ENCODE measurements at regions not wholly inside any gene's neighbourhood (a gene's known extent, or its start where the extent isn't known, plus 50 kb on each side); places are given as distances from the start of the nearest gene placed in this dataset.
A peak's percentile ranks its signal among the peaks of the same experiment; 100 is the strongest.

- Histone ChIP-seq H3K27me3 (no peaks in the 10 kb centered on the region), H3K4me1 (ENCODE audit: low read depth) (peaks cover 6% of the 10 kb centered on the region), H3K9me3 (ENCODE audit: low read depth) (no peaks in the 10 kb centered on the region), H3K36me3 (no peaks in the 10 kb centered on the region), H3K27ac (no peak overlapping the region), H3K4me3 (no peak overlapping the region)
- DNase-seq (ENCODE audit: low read depth in 1 of 2, low spot score in 1 of 2), result no peak
- TF ChIP-seq CTCF (IDR thresholded peaks at IDR 0.05; ENCODE audit: low read depth, low read length), result no peak
These were observed 159.2 kb downstream of the SNX18 start for GRCh38 chr5:54676481-54677340.

GRCh38 chr5:54673523-54674225 is 156.1 kb downstream of the SNX18 start:
- Histone ChIP-seq H3K4me3 (no peak overlapping the region), H3K27me3 (no peaks in the 10 kb centered on the region), H3K9me3 (ENCODE audit: low read depth) (no peaks in the 10 kb centered on the region), H3K27ac (no peak overlapping the region), H3K4me1 (ENCODE audit: low read depth) (peaks cover 6% of the 10 kb centered on the region), H3K36me3 (no peaks in the 10 kb centered on the region)
- peak; percentile 40 to 82 for DNase-seq (ENCODE audit: low read depth in 1 of 2, low spot score in 1 of 2)
- no peak for TF ChIP-seq CTCF (IDR thresholded peaks at IDR 0.05; ENCODE audit: low read depth, low read length)

GRCh38 chr5:54672871-54673270 is 155.3 kb downstream of the SNX18 start:
- Histone ChIP-seq H3K4me3 (no peak overlapping the region), H3K4me1 (ENCODE audit: low read depth) (peaks cover 6% of the 10 kb centered on the region), H3K36me3 (no peaks in the 10 kb centered on the region), H3K9me3 (ENCODE audit: low read depth) (no peaks in the 10 kb centered on the region), H3K27me3 (no peaks in the 10 kb centered on the region), H3K27ac (no peak overlapping the region)
- DNase-seq (ENCODE audit: low read depth in 1 of 2, low spot score in 1 of 2), result no peak
- no peak for TF ChIP-seq CTCF (IDR thresholded peaks at IDR 0.05; ENCODE audit: low read depth, low read length)

DNA sequence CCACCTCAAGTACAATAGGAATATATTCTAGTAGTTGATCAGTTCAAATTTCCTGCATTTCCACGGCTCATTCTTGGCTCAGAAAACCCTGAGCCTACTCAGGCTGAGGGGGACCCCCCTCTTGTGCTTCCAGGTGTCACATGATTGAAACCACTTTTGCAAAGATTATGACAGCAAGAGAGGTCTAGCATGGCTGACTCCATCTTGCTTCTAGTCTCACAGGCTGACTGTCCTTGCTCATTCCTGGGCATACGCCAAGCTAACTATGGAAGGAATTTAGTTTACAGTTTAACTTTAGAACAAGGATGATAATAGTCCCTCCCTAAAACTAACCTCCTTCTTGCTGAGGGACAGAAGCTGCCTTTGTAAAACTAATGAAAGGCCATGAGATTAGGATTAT is 154.1 kb downstream of the SNX18 start:
- DNase-seq (ENCODE audit: low read depth in 1 of 2, low spot score in 1 of 2), result peak in 1 of 2 donors; percentile 38
- Histone ChIP-seq H3K4me3 (no peak overlapping the region), H3K27me3 (no peaks in the 10 kb centered on the region), H3K36me3 (no peaks in the 10 kb centered on the region), H3K9me3 (ENCODE audit: low read depth) (no peaks in the 10 kb centered on the region), H3K4me1 (ENCODE audit: low read depth) (peaks cover 6% of the 10 kb centered on the region), H3K27ac (no peak overlapping the region)
- no peak for TF ChIP-seq CTCF (IDR thresholded peaks at IDR 0.05; ENCODE audit: low read depth, low read length)

GRCh38 chr5:54671111-54671531 is 153.6 kb downstream of the SNX18 start:
- H3K27ac ChIP-seq, result no peak overlapping the region
- H3K4me1 ChIP-seq (ENCODE audit: low read depth), result peaks cover 6% of the 10 kb centered on the region
- TF ChIP-seq CTCF (IDR thresholded peaks at IDR 0.05; ENCODE audit: low read depth, low read length), result no peak
- H3K9me3 ChIP-seq (ENCODE audit: low read depth), result no peaks in the 10 kb centered on the region
- no peaks in the 10 kb centered on the region for H3K36me3 ChIP-seq
- DNase-seq (ENCODE audit: low read depth in 1 of 2, low spot score in 1 of 2), result peak in 1 of 2 donors; percentile 89
- no peak overlapping the region for H3K4me3 ChIP-seq
- H3K27me3 ChIP-seq, result no peaks in the 10 kb centered on the region

Measured in cardiac muscle cell (in vitro differentiated cells and primary cell).